ENCODE measurements at regions not wholly inside any gene's neighbourhood (a gene's known extent, or its start where the extent isn't known, plus 50 kb on each side); places are given as distances from the start of the nearest gene placed in this dataset.
"Not testable (repeated sequence)": the region's sequence is repeated elsewhere in the genome, so short reads cannot be mapped to it uniquely, and the experiment has no call there.

GRCh38 chr14:58752771-58753201 lies 115.0 kb downstream of the DACT1 start:
- no peak for DNase-seq (ENCODE audit: low spot score)

GRCh38 chr14:58755031-58755925 lies 117.5 kb downstream of the DACT1 start:
- DNase-seq (ENCODE audit: low spot score): no peak

GRCh38 chr14:58760121-58760520 lies 122.4 kb downstream of the DACT1 start:
- no peak for DNase-seq (ENCODE audit: low spot score)

- DNase-seq (ENCODE audit: low spot score): no peak
Observed at GRCh38 chr14:58762629-58763028, 124.9 kb downstream of the DACT1 start.

- no peak for DNase-seq (ENCODE audit: low spot score)
Observed at GRCh38 chr14:58763210-58763609, 125.4 kb downstream of the DACT1 start.

GRCh38 chr14:58765418-58765831 lies 127.7 kb downstream of the DACT1 start:
- no peak for DNase-seq (ENCODE audit: low spot score)

GRCh38 chr14:58765843-58766242 lies 128.1 kb downstream of the DACT1 start:
- DNase-seq (ENCODE audit: low spot score): no peak

GRCh38 chr14:58769011-58769643 lies 131.4 kb downstream of the DACT1 start:
- DNase-seq (ENCODE audit: low spot score): no peak

GRCh38 chr14:58769771-58770170 lies 132.0 kb downstream of the DACT1 start:
- DNase-seq (ENCODE audit: low spot score): no peak

- DNase-seq (ENCODE audit: low spot score): no peak
Observed at GRCh38 chr14:58770491-58770982, 132.8 kb downstream of the DACT1 start.

- no peak for DNase-seq (ENCODE audit: low spot score)
Observed at GRCh38 chr14:58771016-58771415, 133.3 kb downstream of the DACT1 start.

GRCh38 chr14:58772116-58772515 lies 134.4 kb downstream of the DACT1 start:
- DNase-seq (ENCODE audit: low spot score): no peak

- DNase-seq (ENCODE audit: low spot score): no peak
Observed at GRCh38 chr14:58772794-58773620, 135.2 kb downstream of the DACT1 start.

- no peak for DNase-seq (ENCODE audit: low spot score)
Observed at GRCh38 chr14:58774531-58774930, 136.8 kb downstream of the DACT1 start.

GRCh38 chr14:58775130-58775529 lies 137.4 kb downstream of the DACT1 start:
- DNase-seq (ENCODE audit: low spot score): not testable (repeated sequence)

- DNase-seq (ENCODE audit: low spot score): no peak
Observed at GRCh38 chr14:58776516-58776915, 138.8 kb downstream of the DACT1 start.

- no peak for DNase-seq (ENCODE audit: low spot score)
Observed at GRCh38 chr14:58777541-58777979, 139.8 kb downstream of the DACT1 start.

- no peak for DNase-seq (ENCODE audit: low spot score)
Observed at GRCh38 chr14:58778202-58778601, 140.4 kb downstream of the DACT1 start.

- no peak for DNase-seq (ENCODE audit: low spot score)
Observed at GRCh38 chr14:58779376-58779775, 141.6 kb downstream of the DACT1 start.

- no peak for DNase-seq (ENCODE audit: low spot score)
Observed at GRCh38 chr14:58780185-58780584, 142.4 kb downstream of the DACT1 start.

- no peak for DNase-seq (ENCODE audit: low spot score)
Observed at GRCh38 chr14:58780605-58781004, 142.8 kb downstream of the DACT1 start.

GRCh38 chr14:58782011-58782410 lies 144.2 kb downstream of the DACT1 start:
- no peak for DNase-seq (ENCODE audit: low spot score)

Measured in activated CD4-positive, alpha-beta T cell treated with anti-CD3 and anti-CD28 coated beads, Interleukin-2, Interleukin-4, amounts not matched to agents 100 ng/mL and 50 ng/mL, durations not matched to agents 16 hours and 8 hours (primary cell).